PC-9 (cell line): ENCODE measurements at regions not wholly inside any gene's neighbourhood (a gene's known extent, or its start where the extent isn't known, plus 50 kb on each side); places are given as distances from the start of the nearest gene placed in this dataset.

Experiments
- BruUV-seq: library from RNA; stranded (reverse); fragments of 400-500 nt; replicated peaks from 2 replicates; lab custom pipeline; 2021; lab: Mats Ljungman, UMichigan
- CTCF ChIA-PET: fragments of 300-600 bp; sonication (Branson Sonifier 250); formaldehyde crosslinking; loops from one replicate; lab custom pipeline; 2022; ENCODE audit warnings: antibody characterized with exemption; lab: Charles Lee
- POLR2A ChIA-PET: fragments of 300-600 bp; sonication (Branson Sonifier 250); formaldehyde crosslinking; loops from one replicate; lab custom pipeline; 2022; ENCODE audit warnings: antibody characterized with exemption; ENCODE audit not compliant: unreplicated experiment; lab: Charles Lee
- DNase-seq, 2 experiments: peaks; one replicate each; pipeline versions ENCODE4 v3.0.0 to v3.0.0-alpha.2; 2015 to 2022; ENCODE audit warnings: mixed read lengths in 1 of 2
- H2AFZ ChIP-seq: fragments of 200-600 bp; sonication (generic); 2 replicates; pipeline ENCODE4 v1.8.1; 2017; ENCODE audit warnings: antibody characterized with exemption
- H3F3A ChIP-seq: fragments of 200-600 bp; sonication (generic); 2 replicates; pipeline ENCODE4 v1.8.1; 2017; ENCODE audit warnings: antibody characterized with exemption, mild to moderate bottlenecking, low read depth; ENCODE audit not compliant: insufficient read depth
- H3K27ac ChIP-seq: fragments of 200-600 bp; sonication (generic); 2 replicates; pipeline ENCODE4 v1.6.1; 2016; ENCODE audit warnings: mixed run types
- H3K27me3 ChIP-seq: fragments of 200-600 bp; sonication (generic); 2 replicates; pipeline ENCODE4 v1.6.1; 2016; ENCODE audit warnings: low read depth, mixed run types; ENCODE audit not compliant: insufficient read depth
- H3K36me3 ChIP-seq: fragments of 200-600 bp; sonication (generic); 2 replicates; pipeline ENCODE4 v1.6.1; 2016; ENCODE audit warnings: low read depth, mixed run types
- H3K4me1 ChIP-seq: fragments of 200-600 bp; sonication (generic); replicated peaks from 2 replicates; pipeline ENCODE4 v1.6.1; 2016; ENCODE audit warnings: mixed run types; ENCODE audit not compliant: insufficient read depth
- H3K4me2 ChIP-seq: fragments of 200-600 bp; sonication (generic); 2 replicates; pipeline ENCODE4 v1.6.1; 2017; ENCODE audit warnings: mixed run types
- H3K4me3 ChIP-seq: fragments of 200-600 bp; sonication (generic); 2 replicates; pipeline ENCODE4 v1.6.1; 2016; ENCODE audit warnings: mixed run types
- H3K79me2 ChIP-seq: fragments of 200-600 bp; sonication (generic); 2 replicates; pipeline ENCODE4 v1.6.1; 2017; ENCODE audit warnings: low read depth, mixed run types
- H3K9me2 ChIP-seq: fragments of 200-600 bp; sonication (generic); 2 replicates; pipeline ENCODE4 v1.8.1; 2017; ENCODE audit warnings: mild to moderate bottlenecking; ENCODE audit not compliant: insufficient read depth
- H3K9me3 ChIP-seq: fragments of 200-600 bp; sonication (generic); 2 replicates; pipeline ENCODE4 v1.8.1; 2016; ENCODE audit warnings: low read depth; ENCODE audit not compliant: insufficient read depth
- H4K20me1 ChIP-seq: fragments of 200-600 bp; sonication (generic); 2 replicates; pipeline ENCODE4 v1.8.1; 2017; ENCODE audit not compliant: insufficient read depth
- EZH2 ChIP-seq: fragments of 200-600 bp; sonication (generic); IDR thresholded peaks from 2 replicates; pipeline ENCODE4 v1.8.0; 2017; ENCODE audit warnings: antibody characterized with exemption, low read depth
- intact Hi-C: fragments of 100-400 bp; cut with micrococcal nuclease; formaldehyde crosslinking; loops from one replicate; pipeline ENCODE4 v1.10.0; 2022; ENCODE audit not compliant: unreplicated experiment
- TF ChIP-seq, protein P1 (sequence below): fragments of 200-600 bp; sonication (generic); conservative IDR thresholded peaks from 2 replicates; pipeline ENCODE4 v1.6.1; 2017; ENCODE audit warnings: mixed run types, antibody characterized with exemption, mild to moderate bottlenecking, moderate library complexity

- CTCF ChIA-PET, result no interaction called here
- Histone ChIP-seq H3K36me3 (no peaks in the 10 kb centered on the region), H3F3A (no peaks in the 10 kb centered on the region), H3K4me3 (no peak overlapping the region), H3K9me3 (no peaks in the 10 kb centered on the region), H2AFZ (no peak overlapping the region), H3K27ac (no peak overlapping the region), H3K27me3 (peaks cover 18% of the 10 kb centered on the region; the same call in 1 of the 2 replicates), H3K79me2 (no peaks in the 10 kb centered on the region), H4K20me1 (no peaks in the 10 kb centered on the region), H3K4me1 (no peaks in the 10 kb centered on the region), H3K4me2 (no peak overlapping the region), H3K9me2 (no peaks in the 10 kb centered on the region)
- no TSS peak for BruUV-seq
- intact Hi-C loops, result no loop called here
- DNase-seq, result no peak
- POLR2A ChIA-PET, result no interaction called here
- TF ChIP-seq EZH2, result no peak
- TF ChIP-seq, protein P1, sequence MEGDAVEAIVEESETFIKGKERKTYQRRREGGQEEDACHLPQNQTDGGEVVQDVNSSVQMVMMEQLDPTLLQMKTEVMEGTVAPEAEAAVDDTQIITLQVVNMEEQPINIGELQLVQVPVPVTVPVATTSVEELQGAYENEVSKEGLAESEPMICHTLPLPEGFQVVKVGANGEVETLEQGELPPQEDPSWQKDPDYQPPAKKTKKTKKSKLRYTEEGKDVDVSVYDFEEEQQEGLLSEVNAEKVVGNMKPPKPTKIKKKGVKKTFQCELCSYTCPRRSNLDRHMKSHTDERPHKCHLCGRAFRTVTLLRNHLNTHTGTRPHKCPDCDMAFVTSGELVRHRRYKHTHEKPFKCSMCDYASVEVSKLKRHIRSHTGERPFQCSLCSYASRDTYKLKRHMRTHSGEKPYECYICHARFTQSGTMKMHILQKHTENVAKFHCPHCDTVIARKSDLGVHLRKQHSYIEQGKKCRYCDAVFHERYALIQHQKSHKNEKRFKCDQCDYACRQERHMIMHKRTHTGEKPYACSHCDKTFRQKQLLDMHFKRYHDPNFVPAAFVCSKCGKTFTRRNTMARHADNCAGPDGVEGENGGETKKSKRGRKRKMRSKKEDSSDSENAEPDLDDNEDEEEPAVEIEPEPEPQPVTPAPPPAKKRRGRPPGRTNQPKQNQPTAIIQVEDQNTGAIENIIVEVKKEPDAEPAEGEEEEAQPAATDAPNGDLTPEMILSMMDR, result no peak
These were observed 475.9 kb downstream of the XYLT1 start for GRCh38 chr16:16994831-16995230.

GRCh38 chr16:16996827-16997226 is 473.9 kb downstream of the XYLT1 start:
- ChIA-PET POLR2A (no interaction called here), CTCF (no interaction called here)
- Histone ChIP-seq H3K36me3 (no peaks in the 10 kb centered on the region), H3K79me2 (no peaks in the 10 kb centered on the region), H3K27me3 (peaks cover 18% of the 10 kb centered on the region; the same call in 1 of the 2 replicates), H3K4me2 (no peak overlapping the region), H3K27ac (no peak overlapping the region), H3K9me3 (no peaks in the 10 kb centered on the region), H3K9me2 (no peaks in the 10 kb centered on the region), H2AFZ (no peak overlapping the region), H3K4me3 (no peak overlapping the region), H4K20me1 (no peaks in the 10 kb centered on the region), H3F3A (no peaks in the 10 kb centered on the region), H3K4me1 (no peaks in the 10 kb centered on the region)
- intact Hi-C loops, result no loop called here
- no peak for DNase-seq
- TF ChIP-seq EZH2, result no peak
- TF ChIP-seq, protein P1, result no peak
- no TSS peak for BruUV-seq

DNA sequence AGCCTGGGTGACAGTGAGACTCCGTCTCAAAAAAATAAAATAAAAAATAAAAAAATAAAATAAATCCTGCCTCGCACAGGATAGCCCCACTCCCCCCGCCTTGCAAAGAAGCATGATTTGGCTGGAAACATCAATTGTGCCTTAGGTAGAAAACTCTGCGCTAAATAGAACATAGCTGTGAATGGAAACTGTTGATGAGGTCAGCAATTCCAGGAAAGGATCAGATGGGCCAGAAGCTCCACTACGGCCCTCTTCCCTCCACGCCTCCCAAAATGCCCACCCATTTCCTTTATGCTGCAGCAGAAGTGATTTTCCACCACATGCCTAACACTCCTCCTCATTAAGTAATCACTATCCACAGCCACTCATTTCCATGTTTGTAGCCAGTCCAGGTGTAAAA is 473.4 kb downstream of the XYLT1 start:
- Histone ChIP-seq H3F3A (no peaks in the 10 kb centered on the region), H3K4me2 (no peak overlapping the region), H4K20me1 (no peaks in the 10 kb centered on the region), H2AFZ (no peak overlapping the region), H3K27ac (no peak overlapping the region), H3K4me1 (no peaks in the 10 kb centered on the region), H3K27me3 (peaks cover 18% of the 10 kb centered on the region; the same call in 1 of the 2 replicates), H3K9me3 (no peaks in the 10 kb centered on the region), H3K36me3 (no peaks in the 10 kb centered on the region), H3K9me2 (no peaks in the 10 kb centered on the region), H3K4me3 (no peak overlapping the region), H3K79me2 (no peaks in the 10 kb centered on the region)
- ChIA-PET POLR2A (no interaction called here), CTCF (no interaction called here)
- TF ChIP-seq, protein P1, result no peak
- no peak for TF ChIP-seq EZH2
- intact Hi-C loops, result no loop called here
- BruUV-seq, result no TSS peak
- DNase-seq, result no peak
